ENCODE measurements at regions not wholly inside any gene's neighbourhood (a gene's known extent, or its start where the extent isn't known, plus 50 kb on each side); places are given as distances from the start of the nearest gene placed in this dataset.

DNA sequence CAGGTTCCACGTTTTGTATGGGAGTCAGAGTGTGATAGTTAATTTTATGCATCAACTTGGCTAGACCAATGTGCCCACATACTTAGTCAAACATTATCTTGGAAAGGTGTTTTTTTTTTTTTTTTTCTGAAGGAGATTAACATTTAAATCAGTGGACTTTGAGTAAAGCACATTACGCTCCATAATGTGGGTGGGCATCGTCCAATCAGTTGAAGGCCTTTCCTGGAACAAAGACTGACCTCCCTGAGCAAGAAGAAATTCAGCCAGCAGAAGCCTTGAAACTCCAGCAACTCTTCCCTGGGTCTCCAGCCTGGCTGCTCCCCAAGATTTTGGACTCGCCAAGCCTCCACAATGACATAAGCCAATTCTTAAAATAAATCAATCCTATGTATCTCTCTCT is 711.4 kb downstream of the MTRR start:
- no peaks in the 10 kb centered on the region for H3K27me3 ChIP-seq
- H3K4me3 ChIP-seq, result no peak overlapping the region
- H3K4me1 ChIP-seq, result no peaks in the 10 kb centered on the region
- DNase-seq (ENCODE audit: low spot score), result no peak
- H3K36me3 ChIP-seq, result no peaks in the 10 kb centered on the region
- TF ChIP-seq, protein P1, sequence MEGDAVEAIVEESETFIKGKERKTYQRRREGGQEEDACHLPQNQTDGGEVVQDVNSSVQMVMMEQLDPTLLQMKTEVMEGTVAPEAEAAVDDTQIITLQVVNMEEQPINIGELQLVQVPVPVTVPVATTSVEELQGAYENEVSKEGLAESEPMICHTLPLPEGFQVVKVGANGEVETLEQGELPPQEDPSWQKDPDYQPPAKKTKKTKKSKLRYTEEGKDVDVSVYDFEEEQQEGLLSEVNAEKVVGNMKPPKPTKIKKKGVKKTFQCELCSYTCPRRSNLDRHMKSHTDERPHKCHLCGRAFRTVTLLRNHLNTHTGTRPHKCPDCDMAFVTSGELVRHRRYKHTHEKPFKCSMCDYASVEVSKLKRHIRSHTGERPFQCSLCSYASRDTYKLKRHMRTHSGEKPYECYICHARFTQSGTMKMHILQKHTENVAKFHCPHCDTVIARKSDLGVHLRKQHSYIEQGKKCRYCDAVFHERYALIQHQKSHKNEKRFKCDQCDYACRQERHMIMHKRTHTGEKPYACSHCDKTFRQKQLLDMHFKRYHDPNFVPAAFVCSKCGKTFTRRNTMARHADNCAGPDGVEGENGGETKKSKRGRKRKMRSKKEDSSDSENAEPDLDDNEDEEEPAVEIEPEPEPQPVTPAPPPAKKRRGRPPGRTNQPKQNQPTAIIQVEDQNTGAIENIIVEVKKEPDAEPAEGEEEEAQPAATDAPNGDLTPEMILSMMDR (IDR thresholded peaks at IDR 0.05), result no peak
- H3K27ac ChIP-seq, result no peak overlapping the region
- no peaks in the 10 kb centered on the region for H3K9me3 ChIP-seq

DNA sequence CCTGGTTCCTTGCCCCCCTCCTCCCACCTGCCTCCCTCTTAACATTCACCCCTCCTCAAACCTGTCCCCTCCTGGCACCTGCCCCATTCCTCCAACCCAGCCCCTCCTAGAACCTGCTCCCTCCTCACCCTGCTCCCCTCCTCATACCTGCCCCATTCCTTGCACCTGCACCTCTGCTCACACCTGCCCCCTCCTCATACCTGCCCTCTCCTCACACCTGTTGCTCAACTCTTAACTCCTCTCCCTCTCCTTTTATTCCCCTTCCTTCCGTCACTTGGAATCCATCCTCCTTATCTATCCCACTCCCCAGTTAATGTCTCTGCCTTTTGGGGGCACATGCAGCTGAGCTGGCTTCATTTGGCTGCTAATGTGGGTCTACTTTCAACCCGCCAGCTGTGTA is 712.1 kb downstream of the MTRR start:
- TF ChIP-seq, protein P1 (IDR thresholded peaks at IDR 0.05), result no peak

DNA sequence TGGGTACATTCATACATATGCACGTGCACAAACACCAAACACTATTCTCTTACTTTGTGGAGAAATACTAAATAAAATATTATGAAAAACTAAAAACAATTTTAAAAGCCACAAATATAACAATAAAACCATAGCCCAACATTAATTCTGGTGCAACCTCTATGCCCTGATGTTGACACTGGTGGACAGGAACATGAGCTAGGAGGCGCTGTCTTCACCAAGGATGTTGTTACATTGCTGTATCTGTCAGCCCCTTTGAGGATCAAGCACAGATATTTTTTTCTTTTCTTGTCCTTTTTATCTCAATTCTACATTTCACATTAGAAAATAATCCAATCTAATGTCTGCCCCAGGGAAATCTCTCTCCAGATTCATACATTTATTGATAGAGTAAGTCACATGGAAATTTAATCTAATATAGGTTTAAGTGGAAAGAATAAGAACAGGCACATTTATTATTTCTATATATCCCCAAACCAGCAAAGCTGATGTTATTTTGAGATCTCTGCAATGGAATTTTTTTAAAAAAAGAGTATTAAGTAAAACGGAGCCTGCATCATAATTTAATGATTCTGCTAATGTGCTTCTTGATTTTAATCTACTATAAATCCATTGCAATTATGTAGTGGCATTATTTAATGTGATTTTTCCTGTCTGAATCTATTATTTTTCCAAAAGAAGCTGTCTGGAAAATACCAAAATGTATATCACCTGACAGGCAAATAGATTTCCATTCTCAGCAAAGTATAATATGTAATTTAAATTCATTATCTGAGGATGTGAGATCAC is 716.5 kb downstream of the MTRR start:
- Histone ChIP-seq H3K4me1 (no peaks in the 10 kb centered on the region), H3K36me3 (no peaks in the 10 kb centered on the region), H3K9me3 (no peaks in the 10 kb centered on the region), H3K27ac (no peak overlapping the region), H3K4me3 (no peak overlapping the region), H3K27me3 (no peaks in the 10 kb centered on the region)
- TF ChIP-seq, protein P1 (IDR thresholded peaks at IDR 0.05), result no peak
- DNase-seq (ENCODE audit: low spot score), result no peak

More for the DNA sequence above, 712.1 kb downstream of the MTRR start:
- Histone ChIP-seq H3K27ac (no peak overlapping the region), H3K4me3 (no peak overlapping the region), H3K9me3 (no peaks in the 10 kb centered on the region), H3K36me3 (no peaks in the 10 kb centered on the region), H3K4me1 (no peaks in the 10 kb centered on the region), H3K27me3 (no peaks in the 10 kb centered on the region)
- DNase-seq (ENCODE audit: low spot score), result no peak

DNA sequence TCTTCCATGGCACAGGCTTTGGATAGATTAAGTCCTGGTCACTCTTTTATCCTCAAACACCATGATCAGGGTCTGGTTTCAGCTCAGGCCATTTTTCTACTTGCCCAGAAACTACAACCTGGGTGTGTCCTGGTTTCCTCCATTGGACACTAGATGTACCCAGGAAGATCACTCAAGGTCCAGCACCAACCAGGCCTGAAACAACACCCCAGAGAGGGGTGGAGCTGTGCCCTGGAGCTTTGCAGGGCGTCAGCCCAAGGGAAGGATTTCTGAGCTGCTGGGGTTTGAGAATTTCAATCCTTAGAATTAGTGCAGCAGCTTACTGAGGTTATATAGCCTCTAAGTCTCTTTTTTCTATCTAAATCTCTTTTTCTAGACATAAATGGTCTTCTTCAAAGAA is 722.0 kb downstream of the MTRR start:
- Histone ChIP-seq H3K9me3 (no peaks in the 10 kb centered on the region), H3K27me3 (no peaks in the 10 kb centered on the region), H3K4me3 (no peak overlapping the region), H3K4me1 (no peaks in the 10 kb centered on the region), H3K36me3 (no peaks in the 10 kb centered on the region), H3K27ac (no peak overlapping the region)
- TF ChIP-seq, protein P1 (IDR thresholded peaks at IDR 0.05), result no peak
- no peak for DNase-seq (ENCODE audit: low spot score)

DNA sequence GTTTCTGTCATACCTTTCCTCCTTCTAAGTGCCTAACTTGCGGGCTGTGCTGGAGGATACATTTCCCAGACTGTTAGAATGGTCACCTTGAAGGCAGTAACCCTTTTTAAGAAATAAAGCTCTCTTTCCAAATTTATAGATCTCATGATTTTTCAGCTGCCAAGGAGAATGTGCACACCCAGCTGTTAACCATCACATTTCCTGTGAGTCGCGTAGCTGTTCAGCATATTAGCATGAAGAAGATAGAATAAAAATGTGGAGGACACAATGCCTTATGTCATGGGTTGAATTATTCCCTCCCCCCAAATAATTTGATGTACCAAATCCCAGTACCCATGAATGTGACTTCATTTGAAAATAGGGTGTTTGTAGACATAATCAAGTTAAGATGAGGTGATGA is 729.4 kb downstream of the MTRR start:
- H3K4me3 ChIP-seq, result no peak overlapping the region
- H3K4me1 ChIP-seq, result no peaks in the 10 kb centered on the region
- no peaks in the 10 kb centered on the region for H3K9me3 ChIP-seq
- H3K27ac ChIP-seq, result no peak overlapping the region
- no peaks in the 10 kb centered on the region for H3K27me3 ChIP-seq
- no peaks in the 10 kb centered on the region for H3K36me3 ChIP-seq
- TF ChIP-seq, protein P1 (IDR thresholded peaks at IDR 0.05), result no peak
- DNase-seq (ENCODE audit: low spot score), result no peak

DNA sequence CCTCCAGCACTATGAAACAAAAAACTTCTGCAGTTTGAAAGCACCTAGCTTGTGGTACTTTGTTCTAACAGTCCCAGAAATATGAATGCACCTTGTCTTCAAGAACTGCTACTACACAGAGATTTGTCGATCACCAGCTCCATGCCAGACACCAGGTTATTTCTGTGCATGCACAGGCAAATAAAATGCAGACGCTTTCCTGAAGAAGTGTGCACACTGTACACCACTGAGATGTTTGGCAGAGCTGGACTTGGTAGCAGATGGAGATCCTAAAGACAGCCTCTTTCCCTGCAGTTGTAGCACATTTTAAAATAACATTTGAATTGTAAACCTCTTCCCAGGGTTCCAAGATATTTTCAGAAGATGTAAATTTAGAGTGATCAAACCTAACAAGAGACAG is 730.0 kb downstream of the MTRR start:
- H3K9me3 ChIP-seq, result no peaks in the 10 kb centered on the region
- H3K27ac ChIP-seq, result no peak overlapping the region
- TF ChIP-seq, protein P1 (IDR thresholded peaks at IDR 0.05), result no peak
- H3K27me3 ChIP-seq, result no peaks in the 10 kb centered on the region
- H3K4me1 ChIP-seq, result no peaks in the 10 kb centered on the region
- no peak for DNase-seq (ENCODE audit: low spot score)
- no peaks in the 10 kb centered on the region for H3K36me3 ChIP-seq
- H3K4me3 ChIP-seq, result no peak overlapping the region
